ENCODE measurements at regions not wholly inside any gene's neighbourhood (a gene's known extent, or its start where the extent isn't known, plus 50 kb on each side); places are given as distances from the start of the nearest gene placed in this dataset.

DNA sequence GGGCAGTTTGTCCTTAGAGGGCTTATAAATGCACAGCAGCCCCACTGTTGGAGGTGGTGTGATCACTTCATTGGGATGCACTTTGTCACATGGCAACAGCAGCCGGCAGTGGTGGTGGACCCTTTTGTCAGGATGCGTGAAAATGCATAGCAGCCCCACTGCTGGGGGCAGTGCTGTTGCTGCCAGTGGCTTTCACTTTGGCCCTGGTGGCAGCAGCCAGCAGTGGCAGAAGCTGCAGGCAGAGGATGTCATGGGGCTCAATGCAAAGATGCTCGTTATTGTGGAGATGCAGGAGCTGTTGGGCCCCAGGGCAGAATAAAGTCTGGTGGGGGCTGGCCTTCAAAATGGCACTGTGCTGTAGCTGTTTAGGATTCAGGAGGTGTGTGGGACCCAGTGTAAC lies 173.0 kb upstream of the DAAM1 start:
- BruUV-seq (replicated peaks) = no TSS peak
- Histone ChIP-seq H3K4me3 (replicated peaks in 1 of 2; ENCODE audit: low read depth in 1 of 2, low read length in 2 of 2) (no peak overlapping the region), H3K4me1 (ENCODE audit: control insufficient read depth in 1 of 2, insufficient read depth in 2 of 2, low read length in 2 of 2) (no peaks in the 10 kb centered on the region), H3K4me2 (ENCODE audit: low read length) (no peak overlapping the region), H3K9me2 (ENCODE audit: insufficient read depth) (no peaks in the 10 kb centered on the region), H3K27me3 (ENCODE audit: insufficient read depth, low read length) (no peaks in the 10 kb centered on the region), H4K20me1 (ENCODE audit: insufficient read depth) (no peaks in the 10 kb centered on the region), H3K9me3 (ENCODE audit: control insufficient read depth in 1 of 2, insufficient read depth in 1 of 2, low read depth in 1 of 2, low read length in 2 of 2) (no peaks in the 10 kb centered on the region), H3K79me2 (ENCODE audit: insufficient read depth, low read length) (no peaks in the 10 kb centered on the region), H2AFZ (ENCODE audit: low read depth, low read length, poor library complexity, severe bottlenecking) (no peak overlapping the region), H3K9ac (ENCODE audit: low read length) (no peak overlapping the region), H3K36me3 (ENCODE audit: control insufficient read depth in 1 of 2, insufficient read depth in 2 of 2, low read length in 2 of 2) (no peaks in the 10 kb centered on the region), H3K27ac (ENCODE audit: low read depth, low read length) (no peak overlapping the region)
- ChIA-PET POLR2A (no interaction called here), CTCF (interaction anchor here (1.1 kb wide), 1 partner anchor 12 kb away, joined by 3 read pairs; no protein-coding TSS in a partner anchor), RAD21 (ENCODE audit: low non-redundant PET in 1 of 2, low total read pairs in 2 of 2, uncharacterized antibody in 2 of 2, unreplicated experiment in 2 of 2) (no interaction called here)
- intact Hi-C loops (cut with micrococcal nuclease) = no loop called here
- ATAC-seq (no peak), DNase-seq (ENCODE audit: low read depth, low spot score) (no peak)
- TF ChIP-seq SRF (IDR thresholded peaks at IDR 0.05; ENCODE audit: low read depth) (no peak), RAD21 (IDR thresholded peaks at IDR 0.05; ENCODE audit: low read depth) (no peak), ELF1 (IDR thresholded peaks at IDR 0.05; ENCODE audit: borderline replicate concordance, low read depth) (no peak), EZH2 (IDR thresholded peaks at IDR 0.05) (no peak), POLR2A (IDR thresholded peaks at IDR 0.05; ENCODE audit: borderline replicate concordance, extremely low read depth, insufficient read depth, insufficient read length) (no peak), CEBPB (IDR thresholded peaks at IDR 0.05; ENCODE audit: low read depth) (no peak), ZFX (IDR thresholded peaks at IDR 0.05) (no peak), FOSL1 (IDR thresholded peaks at IDR 0.05; ENCODE audit: low read depth) (no peak)
- TF ChIP-seq, protein P1, sequence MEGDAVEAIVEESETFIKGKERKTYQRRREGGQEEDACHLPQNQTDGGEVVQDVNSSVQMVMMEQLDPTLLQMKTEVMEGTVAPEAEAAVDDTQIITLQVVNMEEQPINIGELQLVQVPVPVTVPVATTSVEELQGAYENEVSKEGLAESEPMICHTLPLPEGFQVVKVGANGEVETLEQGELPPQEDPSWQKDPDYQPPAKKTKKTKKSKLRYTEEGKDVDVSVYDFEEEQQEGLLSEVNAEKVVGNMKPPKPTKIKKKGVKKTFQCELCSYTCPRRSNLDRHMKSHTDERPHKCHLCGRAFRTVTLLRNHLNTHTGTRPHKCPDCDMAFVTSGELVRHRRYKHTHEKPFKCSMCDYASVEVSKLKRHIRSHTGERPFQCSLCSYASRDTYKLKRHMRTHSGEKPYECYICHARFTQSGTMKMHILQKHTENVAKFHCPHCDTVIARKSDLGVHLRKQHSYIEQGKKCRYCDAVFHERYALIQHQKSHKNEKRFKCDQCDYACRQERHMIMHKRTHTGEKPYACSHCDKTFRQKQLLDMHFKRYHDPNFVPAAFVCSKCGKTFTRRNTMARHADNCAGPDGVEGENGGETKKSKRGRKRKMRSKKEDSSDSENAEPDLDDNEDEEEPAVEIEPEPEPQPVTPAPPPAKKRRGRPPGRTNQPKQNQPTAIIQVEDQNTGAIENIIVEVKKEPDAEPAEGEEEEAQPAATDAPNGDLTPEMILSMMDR (IDR thresholded peaks at IDR 0.05 in 2 of 3, conservative IDR thresholded peaks at IDR 0.05 in 1 of 3; ENCODE audit: borderline replicate concordance in 1 of 3, insufficient read depth in 1 of 3, low read depth in 2 of 3, low read length in 2 of 3) = no peak

DNA sequence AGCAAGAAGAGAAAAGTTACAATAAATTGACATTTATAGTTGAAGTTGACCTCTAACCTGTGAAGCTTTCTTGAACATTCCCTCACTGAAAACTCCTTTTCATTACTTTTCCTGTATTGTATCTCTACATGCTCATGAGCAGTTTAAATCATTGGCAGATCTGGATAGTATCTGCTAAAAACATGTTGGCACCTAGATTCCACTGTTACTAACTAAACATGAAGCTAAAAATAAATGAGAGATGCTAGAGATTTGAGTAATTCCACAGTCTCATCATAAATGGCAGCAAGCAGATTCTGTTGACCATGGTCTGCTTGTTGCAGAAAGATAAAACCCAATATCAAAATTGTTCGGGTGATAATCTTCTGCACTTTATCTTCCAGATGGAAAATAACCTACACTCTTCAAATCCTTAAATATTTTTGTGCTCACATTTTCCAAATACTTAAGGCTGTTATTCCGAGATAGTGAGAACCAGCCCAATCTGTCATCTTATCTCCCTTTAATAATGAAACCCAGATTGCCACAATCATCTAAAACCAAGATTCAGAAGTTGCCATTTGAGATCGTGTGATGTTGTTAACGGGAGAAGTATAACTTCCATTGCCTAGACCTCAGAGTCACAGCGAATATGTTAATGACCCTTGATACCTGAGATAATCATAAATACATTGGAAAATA lies 171.0 kb upstream of the DAAM1 start:
- no TSS peak for BruUV-seq (replicated peaks)
- Histone ChIP-seq H3K36me3 (ENCODE audit: control insufficient read depth in 1 of 2, insufficient read depth in 2 of 2, low read length in 2 of 2) (no peaks in the 10 kb centered on the region), H4K20me1 (ENCODE audit: insufficient read depth) (no peaks in the 10 kb centered on the region), H2AFZ (ENCODE audit: low read depth, low read length, poor library complexity, severe bottlenecking) (no peak overlapping the region), H3K9me2 (ENCODE audit: insufficient read depth) (no peaks in the 10 kb centered on the region), H3K4me1 (ENCODE audit: control insufficient read depth in 1 of 2, insufficient read depth in 2 of 2, low read length in 2 of 2) (no peaks in the 10 kb centered on the region), H3K4me2 (ENCODE audit: low read length) (no peak overlapping the region), H3K4me3 (replicated peaks in 1 of 2; ENCODE audit: low read depth in 1 of 2, low read length in 2 of 2) (no peak overlapping the region), H3K27me3 (ENCODE audit: insufficient read depth, low read length) (no peaks in the 10 kb centered on the region), H3K9ac (ENCODE audit: low read length) (no peak overlapping the region), H3K27ac (ENCODE audit: low read depth, low read length) (no peak overlapping the region), H3K79me2 (ENCODE audit: insufficient read depth, low read length) (no peaks in the 10 kb centered on the region), H3K9me3 (ENCODE audit: control insufficient read depth in 1 of 2, insufficient read depth in 1 of 2, low read depth in 1 of 2, low read length in 2 of 2) (no peaks in the 10 kb centered on the region)
- CTCF ChIA-PET = interaction anchor here (0.7 to 1.5 kb wide), 2 partner anchors 11 to 377 kb away, joined by 3 to 4 read pairs; no protein-coding TSS in a partner anchor
- ATAC-seq = no peak
- DNase-seq (ENCODE audit: low read depth, low spot score) = no peak
- RAD21 ChIA-PET (ENCODE audit: low non-redundant PET in 1 of 2, low total read pairs in 2 of 2, uncharacterized antibody in 2 of 2, unreplicated experiment in 2 of 2) = no interaction called here
- POLR2A ChIA-PET = no interaction called here
- intact Hi-C loops (cut with micrococcal nuclease) = no loop called here
- no peak for TF ChIP-seq ZFX (IDR thresholded peaks at IDR 0.05)
- no peak for TF ChIP-seq YY1 (IDR thresholded peaks at IDR 0.05; ENCODE audit: extremely low read depth, insufficient replicate concordance, low read depth, low read length)
- TF ChIP-seq EZH2 (IDR thresholded peaks at IDR 0.05) = no peak
- no peak for TF ChIP-seq ELF1 (IDR thresholded peaks at IDR 0.05; ENCODE audit: borderline replicate concordance, low read depth)
- TF ChIP-seq EZH2phosphoT487 (IDR thresholded peaks at IDR 0.05; ENCODE audit: borderline replicate concordance) = no peak
- TF ChIP-seq, protein P1 (IDR thresholded peaks at IDR 0.05 in 2 of 3, conservative IDR thresholded peaks at IDR 0.05 in 1 of 3; ENCODE audit: borderline replicate concordance in 1 of 3, insufficient read depth in 1 of 3, low read depth in 2 of 3, low read length in 2 of 3) = no peak
- TF ChIP-seq, protein P2, sequence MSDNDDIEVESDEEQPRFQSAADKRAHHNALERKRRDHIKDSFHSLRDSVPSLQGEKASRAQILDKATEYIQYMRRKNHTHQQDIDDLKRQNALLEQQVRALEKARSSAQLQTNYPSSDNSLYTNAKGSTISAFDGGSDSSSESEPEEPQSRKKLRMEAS (IDR thresholded peaks at IDR 0.05) = no peak
- TF ChIP-seq POLR2A (IDR thresholded peaks at IDR 0.05; ENCODE audit: borderline replicate concordance, extremely low read depth, insufficient read depth, insufficient read length) = no peak
- TF ChIP-seq EGR1 (IDR thresholded peaks at IDR 0.05; ENCODE audit: low read depth) = no peak
- TF ChIP-seq JUND (IDR thresholded peaks at IDR 0.05) = no peak
- TF ChIP-seq SIN3A (IDR thresholded peaks at IDR 0.05; ENCODE audit: low read depth) = no peak
- no peak for TF ChIP-seq ZNF274 (IDR thresholded peaks at IDR 0.05; ENCODE audit: low read depth, low read length)
- no peak for TF ChIP-seq TCF7L2 (IDR thresholded peaks at IDR 0.05; ENCODE audit: borderline replicate concordance, extremely low read depth, insufficient read depth, insufficient read length)
